ENCODE measurements at regions not wholly inside any gene's neighbourhood (a gene's known extent, or its start where the extent isn't known, plus 50 kb on each side); places are given as distances from the start of the nearest gene placed in this dataset.

GRCh38 chr7:142638581-142638980 is 110.7 kb upstream of the PRSS1 start:
- Histone ChIP-seq H4K20me1 (ENCODE audit: control insufficient read depth, extremely low read depth, insufficient read depth, low read length) (no peaks in the 10 kb centered on the region), H3K9me3 (ENCODE audit: control insufficient read depth, low read depth, low read length) (no peaks in the 10 kb centered on the region), H3K4me1 (ENCODE audit: control insufficient read depth, extremely low read depth, insufficient read depth, low read length) (no peaks in the 10 kb centered on the region), H3K9me1 (ENCODE audit: control insufficient read depth, extremely low read depth, insufficient read depth, low read length) (no peaks in the 10 kb centered on the region), H3K36me3 (ENCODE audit: control insufficient read depth in 2 of 2, extremely low read depth in 1 of 2, insufficient read depth in 2 of 2, low read length in 2 of 2) (no peaks in the 10 kb centered on the region), H3K79me2 (ENCODE audit: control insufficient read depth, insufficient read depth, low read length) (no peaks in the 10 kb centered on the region), H2AFZ (ENCODE audit: control insufficient read depth, low read length) (no peak overlapping the region), H3K27ac (ENCODE audit: control insufficient read depth, insufficient read depth, low read length) (no peak overlapping the region), H3K27me3 (ENCODE audit: control insufficient read depth, extremely low read depth, insufficient read depth, low read length) (no peaks in the 10 kb centered on the region), H3K9ac (ENCODE audit: control insufficient read depth, extremely low read depth, insufficient read depth, low read length) (no peak overlapping the region), H3K4me2 (ENCODE audit: control insufficient read depth, extremely low read depth, insufficient read depth, low read depth, low read length) (no peak overlapping the region), H3K4me3 (ENCODE audit: control insufficient read depth in 2 of 3, extremely low read depth in 1 of 3, insufficient read depth in 2 of 3, low read depth in 1 of 3, low read length in 3 of 3) (no peak overlapping the region)
- dilution Hi-C loops (cut with MboI; ENCODE audit: extremely low pct_ligation_motif_present, low sequenced_read_pairs) = no loop called here
- DNase-seq (ENCODE audit: low read depth, low spot score) = no peak
- TF ChIP-seq, protein P1, sequence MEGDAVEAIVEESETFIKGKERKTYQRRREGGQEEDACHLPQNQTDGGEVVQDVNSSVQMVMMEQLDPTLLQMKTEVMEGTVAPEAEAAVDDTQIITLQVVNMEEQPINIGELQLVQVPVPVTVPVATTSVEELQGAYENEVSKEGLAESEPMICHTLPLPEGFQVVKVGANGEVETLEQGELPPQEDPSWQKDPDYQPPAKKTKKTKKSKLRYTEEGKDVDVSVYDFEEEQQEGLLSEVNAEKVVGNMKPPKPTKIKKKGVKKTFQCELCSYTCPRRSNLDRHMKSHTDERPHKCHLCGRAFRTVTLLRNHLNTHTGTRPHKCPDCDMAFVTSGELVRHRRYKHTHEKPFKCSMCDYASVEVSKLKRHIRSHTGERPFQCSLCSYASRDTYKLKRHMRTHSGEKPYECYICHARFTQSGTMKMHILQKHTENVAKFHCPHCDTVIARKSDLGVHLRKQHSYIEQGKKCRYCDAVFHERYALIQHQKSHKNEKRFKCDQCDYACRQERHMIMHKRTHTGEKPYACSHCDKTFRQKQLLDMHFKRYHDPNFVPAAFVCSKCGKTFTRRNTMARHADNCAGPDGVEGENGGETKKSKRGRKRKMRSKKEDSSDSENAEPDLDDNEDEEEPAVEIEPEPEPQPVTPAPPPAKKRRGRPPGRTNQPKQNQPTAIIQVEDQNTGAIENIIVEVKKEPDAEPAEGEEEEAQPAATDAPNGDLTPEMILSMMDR (optimal IDR thresholded peaks at IDR 0.05 in 1 of 3, IDR thresholded peaks at IDR 0.05 in 1 of 3, conservative IDR thresholded peaks at IDR 0.05 in 1 of 3; ENCODE audit: extremely low read depth in 1 of 3, insufficient read depth in 2 of 3, low read length in 3 of 3) = no peak
- TF ChIP-seq EZH2 (IDR thresholded peaks at IDR 0.05; ENCODE audit: low read length) = no peak
- no peak for FAIRE-seq

GRCh38 chr7:142637240-142637639 is 112.0 kb upstream of the PRSS1 start:
- TF ChIP-seq, protein P1 (optimal IDR thresholded peaks at IDR 0.05 in 1 of 3, IDR thresholded peaks at IDR 0.05 in 1 of 3, conservative IDR thresholded peaks at IDR 0.05 in 1 of 3; ENCODE audit: extremely low read depth in 1 of 3, insufficient read depth in 2 of 3, low read length in 3 of 3) = no peak
- TF ChIP-seq EZH2 (IDR thresholded peaks at IDR 0.05; ENCODE audit: low read length) = no peak
- Histone ChIP-seq H4K20me1 (ENCODE audit: control insufficient read depth, extremely low read depth, insufficient read depth, low read length) (no peaks in the 10 kb centered on the region), H3K9me1 (ENCODE audit: control insufficient read depth, extremely low read depth, insufficient read depth, low read length) (no peaks in the 10 kb centered on the region), H3K4me1 (ENCODE audit: control insufficient read depth, extremely low read depth, insufficient read depth, low read length) (no peaks in the 10 kb centered on the region), H3K36me3 (ENCODE audit: control insufficient read depth in 2 of 2, extremely low read depth in 1 of 2, insufficient read depth in 2 of 2, low read length in 2 of 2) (no peaks in the 10 kb centered on the region), H3K79me2 (ENCODE audit: control insufficient read depth, insufficient read depth, low read length) (no peaks in the 10 kb centered on the region), H3K4me3 (ENCODE audit: control insufficient read depth in 2 of 3, extremely low read depth in 1 of 3, insufficient read depth in 2 of 3, low read depth in 1 of 3, low read length in 3 of 3) (no peak overlapping the region), H3K9ac (ENCODE audit: control insufficient read depth, extremely low read depth, insufficient read depth, low read length) (no peak overlapping the region), H3K4me2 (ENCODE audit: control insufficient read depth, extremely low read depth, insufficient read depth, low read depth, low read length) (no peak overlapping the region), H3K27ac (ENCODE audit: control insufficient read depth, insufficient read depth, low read length) (no peak overlapping the region), H3K27me3 (ENCODE audit: control insufficient read depth, extremely low read depth, insufficient read depth, low read length) (no peaks in the 10 kb centered on the region), H3K9me3 (ENCODE audit: control insufficient read depth, low read depth, low read length) (no peaks in the 10 kb centered on the region), H2AFZ (ENCODE audit: control insufficient read depth, low read length) (no peak overlapping the region)
- dilution Hi-C loops (cut with MboI; ENCODE audit: extremely low pct_ligation_motif_present, low sequenced_read_pairs) = no loop called here
- DNase-seq (ENCODE audit: low read depth, low spot score) (no peak), FAIRE-seq (no peak)
